Esophagus muscularis mucosa (tissue), 4 donors: ENCODE measurements at regions not wholly inside any gene's neighbourhood (a gene's known extent, or its start where the extent isn't known, plus 50 kb on each side); places are given as distances from the start of the nearest gene placed in this dataset.
"Not testable (repeated sequence)": the region's sequence is repeated elsewhere in the genome, so short reads cannot be mapped to it uniquely, and the experiment has no call there.

Experiments used
- DNase-seq: peaks from one replicate; pipeline ENCODE4 v3.0.0-alpha.2; 2017; ENCODE audit errors: extremely low spot score
- H3K27ac ChIP-seq, 4 donors: fragments of 200-600 bp; sonication (generic); replicated peaks in 1 of 4; 1 replicate in 3 of 4; 2 replicates in 1 of 4; pipeline ENCODE4 v1.5.1; 2016 to 2019; ENCODE audit warnings: mild to moderate bottlenecking in 1 of 4
- H3K27me3 ChIP-seq, 4 donors: fragments of 200-600 bp; sonication (generic); one replicate each; pipeline versions ENCODE4 v1.5.1 to v1.6.0; 2016 to 2019
- H3K36me3 ChIP-seq, 4 donors: fragments of 200-600 bp; sonication (generic); one replicate each; pipeline ENCODE4 v1.5.1; 2016 to 2019
- H3K4me1 ChIP-seq, 4 donors: fragments of 200-600 bp; sonication (generic); one replicate each; pipeline ENCODE4 v1.5.1; 2016 to 2019
- H3K4me3 ChIP-seq, 4 donors: fragments of 200-600 bp; sonication (generic); 1 replicate in 2 of 4; 2 replicates in 2 of 4; pipeline ENCODE4 v1.5.1; 2016 to 2019; ENCODE audit warnings: mild to moderate bottlenecking in 4 of 4, moderate library complexity in 1 of 4
- H3K9me3 ChIP-seq, 4 donors: fragments of 200-600 bp; sonication (generic); 1 replicate in 3 of 4; 2 replicates in 1 of 4; pipeline ENCODE4 v1.5.1; 2016 to 2019
- CTCF ChIP-seq, 3 experiments: fragments of 200-600 bp in 2 of 3; fragments of 450-650 bp in 1 of 3; sonication (generic) in 2 of 3; IDR thresholded peaks; one replicate each; pipeline ENCODE4 v1.5.1; 2017 to 2019; ENCODE audit warnings: antibody characterized with exemption in 3 of 3, mild to moderate bottlenecking in 2 of 3, moderate library complexity in 1 of 3
- EP300 ChIP-seq: sonication (generic); formaldehyde crosslinking; IDR thresholded peaks from one replicate; pipeline ENCODE4 v1.6.1; 2017; ENCODE audit warnings: antibody characterized with exemption
- POLR2A ChIP-seq: fragments of 450-650 bp; IDR thresholded peaks from one replicate; pipeline ENCODE4 v1.6.1; 2017; ENCODE audit warnings: antibody characterized with exemption, moderate library complexity, mild to moderate bottlenecking, low read depth
- POLR2AphosphoS5 ChIP-seq, 2 donors: sonication (generic); formaldehyde crosslinking; IDR thresholded peaks; one replicate each; pipeline ENCODE4 v1.6.1; 2017; ENCODE audit warnings: antibody characterized with exemption in 2 of 2
- WGBS: methylation state at CpG from one replicate; pipeline ENCODE4 v1.1.5; 2018; 5-methylcytosine and 5-hydroxymethylcytosine counted together
- intact Hi-C: fragments of 100-400 bp; cut with DNase I; formaldehyde crosslinking; loops from one replicate; pipeline ENCODE4 v1.15.1; 2023

GRCh38 chr5:113693701-113694100 lies 180.2 kb downstream of the YTHDC2 start:
- H3K27ac ChIP-seq: no peak overlapping the region
- WGBS: 72% methylated on average over 4 of the region's 4 CpGs
- no peaks in the 10 kb centered on the region for H3K9me3 ChIP-seq
- TF ChIP-seq EP300 (no peak), POLR2AphosphoS5 (IDR thresholded peaks at IDR 0.05) (no peak), POLR2A (no peak), CTCF (IDR thresholded peaks at IDR 0.05) (no peak)
- no peak for DNase-seq
- H3K27me3 ChIP-seq: no peaks in the 10 kb centered on the region
- no peaks in the 10 kb centered on the region for H3K36me3 ChIP-seq
- H3K4me3 ChIP-seq: no peak overlapping the region
- intact Hi-C loops: no loop called here
- H3K4me1 ChIP-seq: peaks cover 6 to 24% (median 16%) of the 10 kb centered on the region in 4 donors

DNA sequence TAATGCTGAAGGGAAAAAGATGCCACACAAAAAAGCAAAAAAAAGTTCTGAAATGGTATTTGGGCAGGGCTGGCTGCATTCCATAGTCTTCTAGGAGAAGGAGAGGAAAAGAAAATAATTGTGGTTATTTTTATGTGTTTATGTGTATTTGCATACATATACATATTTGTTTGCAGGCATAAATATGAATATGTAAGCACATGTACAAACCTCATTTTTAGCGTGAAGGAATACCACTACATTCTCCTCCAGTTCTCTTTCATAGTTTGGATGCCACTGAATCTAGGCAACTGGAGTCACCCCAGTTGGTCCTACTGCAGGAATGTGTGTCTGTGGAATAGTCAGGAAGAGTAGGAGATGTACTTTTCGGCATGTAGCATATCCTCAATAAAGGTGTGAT lies 181.1 kb downstream of the YTHDC2 start:
- TF ChIP-seq EP300 (no peak), POLR2AphosphoS5 (IDR thresholded peaks at IDR 0.05) (no peak), CTCF (IDR thresholded peaks at IDR 0.05) (no peak), POLR2A (no peak)

DNA sequence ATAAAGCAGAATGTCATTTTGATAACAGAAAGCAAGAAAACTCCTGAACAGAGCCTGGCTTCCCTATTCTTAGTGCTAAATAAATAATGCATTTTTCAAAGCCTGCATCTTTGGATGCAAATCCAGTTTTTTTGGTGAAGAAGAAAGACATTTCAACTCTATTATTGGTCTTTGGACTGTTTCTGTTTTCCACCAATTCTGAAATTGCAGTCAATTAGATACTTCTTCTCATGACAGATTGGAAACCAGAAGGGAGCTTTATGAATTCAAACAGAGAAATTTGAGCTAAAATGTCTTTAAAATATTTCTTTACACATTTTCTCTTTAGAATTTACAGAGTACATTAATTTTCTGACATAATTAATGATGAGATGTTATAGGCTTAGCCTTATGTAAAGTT lies 189.8 kb downstream of the YTHDC2 start:
- intact Hi-C loops: no loop called here
- TF ChIP-seq CTCF (IDR thresholded peaks at IDR 0.05): no peak
- TF ChIP-seq EP300: no peak
- no peak for TF ChIP-seq POLR2A
- no peak for TF ChIP-seq POLR2AphosphoS5 (IDR thresholded peaks at IDR 0.05)
- no peaks in the 10 kb centered on the region for H3K36me3 ChIP-seq

More for the DNA sequence above, 181.1 kb downstream of the YTHDC2 start:
- Histone ChIP-seq H3K4me1 (peaks cover 6 to 24% (median 15%) of the 10 kb centered on the region in 4 donors), H3K27me3 (no peaks in the 10 kb centered on the region), H3K27ac (no peak overlapping the region), H3K36me3 (no peaks in the 10 kb centered on the region), H3K4me3 (no peak overlapping the region), H3K9me3 (no peaks in the 10 kb centered on the region)
- WGBS: 93% methylated on average over 2 of the region's 2 CpGs
- DNase-seq: no peak
- intact Hi-C loops: no loop called here

GRCh38 chr5:113705657-113706056 lies 192.2 kb downstream of the YTHDC2 start:
- intact Hi-C loops: no loop called here
- no peak for DNase-seq
- Histone ChIP-seq H3K36me3 (no peaks in the 10 kb centered on the region), H3K4me3 (no peak overlapping the region), H3K27ac (no peak overlapping the region), H3K9me3 (peaks cover 0 to 20% (median 10%) of the 10 kb centered on the region in 4 donors), H3K4me1 (peaks cover 0 to 4% (median 0%) of the 10 kb centered on the region in 4 donors), H3K27me3 (no peaks in the 10 kb centered on the region)
- TF ChIP-seq POLR2AphosphoS5 (IDR thresholded peaks at IDR 0.05): no peak
- no peak for TF ChIP-seq CTCF (IDR thresholded peaks at IDR 0.05)
- TF ChIP-seq POLR2A: no peak
- no peak for TF ChIP-seq EP300
- 100% methylated on average over 1 of the region's 3 CpGs for WGBS

More for the DNA sequence above, 189.8 kb downstream of the YTHDC2 start:
- Histone ChIP-seq H3K9me3 (peaks cover 0 to 20% (median 10%) of the 10 kb centered on the region in 4 donors), H3K4me3 (no peak overlapping the region), H3K27me3 (no peaks in the 10 kb centered on the region), H3K4me1 (peaks cover 0 to 4% (median 0%) of the 10 kb centered on the region in 4 donors), H3K27ac (no peak overlapping the region)
- no peak for DNase-seq

- Histone ChIP-seq H3K27ac (no peak overlapping the region), H3K4me3 (no peak overlapping the region), H3K27me3 (no peaks in the 10 kb centered on the region), H3K9me3 (peaks cover 0 to 8% (median 3%) of the 10 kb centered on the region in 4 donors), H3K36me3 (no peaks in the 10 kb centered on the region), H3K4me1 (no peaks in the 10 kb centered on the region)
- DNase-seq: no peak
- TF ChIP-seq CTCF (IDR thresholded peaks at IDR 0.05) (no peak), POLR2AphosphoS5 (IDR thresholded peaks at IDR 0.05) (no peak), EP300 (no peak), POLR2A (no peak)
- WGBS: 48% methylated on average over 1 of the region's 1 CpG
- intact Hi-C loops: no loop called here
Measured at GRCh38 chr5:113713051-113713450, 199.6 kb downstream of the YTHDC2 start.

DNA sequence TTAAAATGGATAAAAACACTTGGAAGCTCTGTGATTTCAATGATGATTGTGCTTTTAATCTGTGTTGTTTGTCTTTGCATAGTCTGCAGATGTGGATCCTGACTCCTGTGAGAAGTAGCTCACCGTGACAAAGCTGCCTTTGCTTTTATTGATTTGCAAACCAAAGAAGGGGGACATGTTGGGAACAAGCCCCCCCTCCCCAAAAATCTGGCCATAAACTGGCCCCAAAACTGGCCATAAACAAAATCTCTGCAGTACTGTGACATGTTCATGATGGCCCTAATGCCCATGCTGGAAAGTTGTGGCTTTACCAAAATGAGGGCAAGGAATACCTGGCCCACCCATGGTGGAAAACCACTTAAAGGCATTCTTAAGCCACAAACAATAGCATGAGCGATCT lies 202.4 kb downstream of the YTHDC2 start:
- H3K4me3 ChIP-seq, H3K27me3 ChIP-seq, intact Hi-C loops, H3K27ac ChIP-seq, DNase-seq, H3K36me3 ChIP-seq, H3K9me3 ChIP-seq: not testable (repeated sequence)
- 92% methylated on average over 1 of the region's 2 CpGs for WGBS
- H3K4me1 ChIP-seq: peaks cover 0 to 10% (median 5%) of the 10 kb centered on the region in 4 donors
